AG04450 (cell line): ENCODE measurements at regions not wholly inside any gene's neighbourhood (a gene's known extent, or its start where the extent isn't known, plus 50 kb on each side); places are given as distances from the start of the nearest gene placed in this dataset.
"Not testable (repeated sequence)": the region's sequence is repeated elsewhere in the genome, so short reads cannot be mapped to it uniquely, and the experiment has no call there.

Source experiments
- CTCF ChIA-PET: fragments of 300-600, 350-600 bp; formaldehyde crosslinking; extraction: SDS; loops from one replicate; lab custom pipeline; 2022; ENCODE audit warnings: antibody characterized with exemption, inconsistent platforms; lab: Charles Lee
- POLR2A ChIA-PET: fragments of 350-600 bp; formaldehyde crosslinking; extraction: SDS; loops from one replicate; lab custom pipeline; 2021; ENCODE audit warnings: antibody characterized with exemption, inconsistent platforms; lab: Yijun Ruan, JAX
- DNase-seq: peaks from one replicate; pipeline ENCODE4 v3.0.0-alpha.2; 2011; ENCODE audit warnings: low read depth, low spot score
- H3K27ac ChIP-seq: one replicate; pipeline ENCODE4 v1.5.1; 2012; ENCODE audit warnings: low read depth, low read length, control low read depth
- H3K27me3 ChIP-seq: one replicate; pipeline ENCODE4 v1.6.0; 2012; ENCODE audit warnings: low read length; ENCODE audit not compliant: control insufficient read depth, insufficient read depth
- H3K4me3 ChIP-seq: 2 replicates; pipeline ENCODE4 v1.5.1; 2011; ENCODE audit warnings: mild to moderate bottlenecking, low read depth, low read length, control low read depth
- H3K9me3 ChIP-seq: 2 replicates; pipeline ENCODE4 v1.5.1; 2012; ENCODE audit warnings: low read length; ENCODE audit not compliant: control insufficient read depth, insufficient read depth

GRCh38 chrX:51555836-51556235 is 59.4 kb upstream of the NUDT11 start:
- DNase-seq, H3K4me3 ChIP-seq, CTCF ChIA-PET, H3K27me3 ChIP-seq, H3K27ac ChIP-seq, H3K9me3 ChIP-seq: not testable (repeated sequence)
- POLR2A ChIA-PET: interaction anchor here (2.1 kb wide), 1 partner anchor 13 kb away, joined by 6 read pairs; no protein-coding TSS in a partner anchor
